Peyer's patch (tissue), 4 donors: ENCODE measurements at regions not wholly inside any gene's neighbourhood (a gene's known extent, or its start where the extent isn't known, plus 50 kb on each side); places are given as distances from the start of the nearest gene placed in this dataset.

Source experiments
- DNase-seq, 3 donors: peaks; one replicate each; pipeline ENCODE4 v3.0.0-alpha.2; 2017 to 2019
- H3K27ac ChIP-seq, 4 donors: fragments of 200-600 bp; sonication (generic); one replicate each; pipeline ENCODE4 v1.5.1; 2016 to 2019
- H3K27me3 ChIP-seq, 2 donors: fragments of 200-600 bp; sonication (generic); one replicate each; pipeline ENCODE4 v1.5.1; 2019
- H3K36me3 ChIP-seq, 3 donors: fragments of 200-600 bp; sonication (generic); one replicate each; pipeline ENCODE4 v1.5.1; 2016 to 2019
- H3K4me1 ChIP-seq, 4 donors: fragments of 200-600 bp; sonication (generic); one replicate each; pipeline ENCODE4 v1.5.1; 2016 to 2019
- H3K4me3 ChIP-seq, 4 donors: fragments of 200-600 bp; sonication (generic); 1 replicate in 3 of 4; 2 replicates in 1 of 4; pipeline ENCODE4 v1.5.1; 2016 to 2019; ENCODE audit warnings: mild to moderate bottlenecking in 1 of 4
- H3K9me3 ChIP-seq, 4 donors: fragments of 200-600 bp; sonication (generic); one replicate each; pipeline ENCODE4 v1.5.1; 2016 to 2019; ENCODE audit warnings: mild to moderate bottlenecking in 1 of 4
- CTCF ChIP-seq, 6 experiments: fragments of 450-650 bp in 4 of 6; fragments of 200-600 bp in 2 of 6; sonication (generic) in 1 of 6; IDR thresholded peaks; one replicate each; pipeline ENCODE4 v1.5.1; 2017 to 2019; ENCODE audit warnings: antibody characterized with exemption in 6 of 6, mild to moderate bottlenecking in 3 of 6, moderate library complexity in 1 of 6
- POLR2A ChIP-seq, 2 donors: fragments of 450-650 bp; IDR thresholded peaks; one replicate each; pipeline ENCODE4 v1.5.1; 2017; ENCODE audit warnings: antibody characterized with exemption in 2 of 2, mild to moderate bottlenecking in 2 of 2, moderate library complexity in 2 of 2

- Histone ChIP-seq H3K9me3 (no peaks in the 10 kb centered on the region), H3K36me3 (no peaks in the 10 kb centered on the region), H3K27me3 (no peaks in the 10 kb centered on the region), H3K4me3 (no peak overlapping the region), H3K4me1 (no peaks in the 10 kb centered on the region), H3K27ac (no peak overlapping the region)
- DNase-seq: no peak
- TF ChIP-seq POLR2A (IDR thresholded peaks at IDR 0.05) (no peak), CTCF (IDR thresholded peaks at IDR 0.05) (no peak)
Observed at GRCh38 chr7:10257438-10257837, 716.2 kb upstream of the PHF14 start.

- Histone ChIP-seq H3K9me3 (no peaks in the 10 kb centered on the region), H3K4me1 (no peaks in the 10 kb centered on the region), H3K4me3 (no peak overlapping the region), H3K27me3 (no peaks in the 10 kb centered on the region), H3K36me3 (no peaks in the 10 kb centered on the region), H3K27ac (no peak overlapping the region)
- DNase-seq: no peak
- no peak for TF ChIP-seq POLR2A (IDR thresholded peaks at IDR 0.05)
- TF ChIP-seq CTCF (IDR thresholded peaks at IDR 0.05): no peak
Observed at GRCh38 chr7:10266976-10267375, 706.7 kb upstream of the PHF14 start.

GRCh38 chr7:10268034-10268433 is 705.6 kb upstream of the PHF14 start:
- H3K27ac ChIP-seq: no peak overlapping the region
- no peaks in the 10 kb centered on the region for H3K9me3 ChIP-seq
- no peak for DNase-seq
- H3K36me3 ChIP-seq: no peaks in the 10 kb centered on the region
- H3K4me3 ChIP-seq: no peak overlapping the region
- no peaks in the 10 kb centered on the region for H3K4me1 ChIP-seq
- no peaks in the 10 kb centered on the region for H3K27me3 ChIP-seq
- TF ChIP-seq POLR2A (IDR thresholded peaks at IDR 0.05) (no peak), CTCF (IDR thresholded peaks at IDR 0.05) (no peak)

- no peaks in the 10 kb centered on the region for H3K27me3 ChIP-seq
Observed at GRCh38 chr7:10282909-10283308, 690.8 kb upstream of the PHF14 start.

GRCh38 chr7:10284001-10284400 is 689.7 kb upstream of the PHF14 start:
- no peak for DNase-seq
- no peaks in the 10 kb centered on the region for H3K27me3 ChIP-seq
- no peak overlapping the region for H3K27ac ChIP-seq
- no peaks in the 10 kb centered on the region for H3K36me3 ChIP-seq
- H3K4me3 ChIP-seq: no peak overlapping the region
- TF ChIP-seq POLR2A (IDR thresholded peaks at IDR 0.05): no peak
- no peak for TF ChIP-seq CTCF (IDR thresholded peaks at IDR 0.05)
- no peaks in the 10 kb centered on the region for H3K9me3 ChIP-seq
- H3K4me1 ChIP-seq: no peaks in the 10 kb centered on the region

More at GRCh38 chr7:10282909-10283308, 690.8 kb upstream of the PHF14 start:
- DNase-seq: no peak
- Histone ChIP-seq H3K9me3 (no peaks in the 10 kb centered on the region), H3K4me3 (no peak overlapping the region), H3K36me3 (no peaks in the 10 kb centered on the region), H3K27ac (no peak overlapping the region), H3K4me1 (no peaks in the 10 kb centered on the region)
- TF ChIP-seq POLR2A (IDR thresholded peaks at IDR 0.05) (no peak), CTCF (IDR thresholded peaks at IDR 0.05) (no peak)

GRCh38 chr7:10299384-10299783 is 674.3 kb upstream of the PHF14 start:
- no peak overlapping the region for H3K27ac ChIP-seq
- H3K27me3 ChIP-seq: no peaks in the 10 kb centered on the region
- H3K36me3 ChIP-seq: no peaks in the 10 kb centered on the region
- H3K9me3 ChIP-seq: no peaks in the 10 kb centered on the region
- H3K4me1 ChIP-seq: no peaks in the 10 kb centered on the region
- no peak overlapping the region for H3K4me3 ChIP-seq
- no peak for TF ChIP-seq CTCF (IDR thresholded peaks at IDR 0.05)
- no peak for TF ChIP-seq POLR2A (IDR thresholded peaks at IDR 0.05)
- DNase-seq: no peak
